SK-N-MC (cell line): ENCODE measurements at regions not wholly inside any gene's neighbourhood (a gene's known extent, or its start where the extent isn't known, plus 50 kb on each side); places are given as distances from the start of the nearest gene placed in this dataset.

ENCODE experiments used
- EZH2 ChIP-seq: fragments of 200-600 bp; sonication (generic); IDR thresholded peaks from one replicate; pipeline ENCODE4 v1.6.1; 2017; ENCODE audit warnings: antibody characterized with exemption
- FOXP2 ChIP-seq: optimal IDR thresholded peaks from 2 replicates; pipeline ENCODE3; 2011; ENCODE audit warnings: mild to moderate bottlenecking, moderate library complexity; ENCODE audit not compliant: insufficient read depth; ENCODE audit errors: extremely low read length, control extremely low read depth
- POLR2AphosphoS5 ChIP-seq: IDR thresholded peaks from 2 replicates; pipeline ENCODE4 v1.6.1; 2012; ENCODE audit warnings: mild to moderate bottlenecking, low read depth, low read length, borderline replicate concordance

DNA sequence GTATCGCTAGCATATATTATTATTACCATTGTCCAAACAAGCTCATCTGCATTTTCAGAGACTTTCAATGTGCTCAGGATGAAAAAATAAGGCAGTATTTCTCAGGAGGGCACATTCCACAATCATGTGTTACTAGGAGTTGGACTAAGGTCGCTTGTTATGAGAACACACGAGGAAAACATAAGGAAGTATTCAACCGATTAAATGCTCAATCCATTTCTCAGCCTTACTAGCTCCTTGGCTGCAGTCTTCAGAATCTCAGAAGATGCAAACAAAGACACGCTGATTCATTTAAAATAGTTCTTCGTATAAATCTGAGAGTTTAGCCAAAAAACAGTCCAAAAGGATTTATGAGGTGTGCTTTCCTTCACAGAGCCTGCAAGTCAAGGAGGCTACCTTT lies 82.0 kb upstream of the JAK1 start:
- TF ChIP-seq POLR2AphosphoS5 (no peak), EZH2 (no peak), FOXP2 (no peak)
